Testis (tissue), 2 donors: ENCODE measurements at regions not wholly inside any gene's neighbourhood (a gene's known extent, or its start where the extent isn't known, plus 50 kb on each side); places are given as distances from the start of the nearest gene placed in this dataset.

Source experiments
- DNase-seq: peaks from one replicate; pipeline ENCODE4 v3.0.0-alpha.2; 2019
- H3K27ac ChIP-seq, 2 donors: fragments of 200-600 bp; sonication (generic); one replicate each; pipeline ENCODE4 v1.5.1; 2019
- H3K27me3 ChIP-seq: fragments of 200-600 bp; sonication (generic); one replicate; pipeline ENCODE4 v1.5.1; 2019
- H3K36me3 ChIP-seq: fragments of 200-600 bp; sonication (generic); one replicate; pipeline ENCODE4 v1.5.1; 2017; ENCODE audit warnings: low read depth; ENCODE audit errors: missing control alignments
- H3K4me1 ChIP-seq: fragments of 200-600 bp; sonication (generic); one replicate; pipeline ENCODE4 v1.5.1; 2019
- H3K4me3 ChIP-seq, 2 donors: fragments of 200-600 bp; sonication (generic); one replicate each; pipeline ENCODE4 v1.5.1; 2017 to 2019
- H3K9me3 ChIP-seq: fragments of 200-600 bp; sonication (generic); one replicate; pipeline ENCODE4 v1.5.1; 2017
- CTCF ChIP-seq, 3 experiments: fragments of 450-650 bp in 2 of 3; fragments of 200-600 bp in 1 of 3; sonication (generic) in 1 of 3; IDR thresholded peaks; one replicate each; pipeline ENCODE4 v1.5.1; 2016 to 2019; ENCODE audit warnings: antibody characterized with exemption in 3 of 3, mild to moderate bottlenecking in 2 of 3, moderate library complexity in 1 of 3
- POLR2A ChIP-seq: fragments of 450-650 bp; IDR thresholded peaks from one replicate; pipeline ENCODE4 v1.6.1; 2017; ENCODE audit warnings: antibody characterized with exemption, mild to moderate bottlenecking, moderate library complexity
- WGBS, 2 donors: methylation state at CpG; one replicate each; pipeline ENCODE4 v1.1.5; 2018; 5-methylcytosine and 5-hydroxymethylcytosine counted together
- intact Hi-C: fragments of 100-400 bp; cut with DNase I; formaldehyde crosslinking; loops from one replicate; pipeline ENCODE4 v1.15.1; 2023; ENCODE audit warnings: low total_unique reads

DNA sequence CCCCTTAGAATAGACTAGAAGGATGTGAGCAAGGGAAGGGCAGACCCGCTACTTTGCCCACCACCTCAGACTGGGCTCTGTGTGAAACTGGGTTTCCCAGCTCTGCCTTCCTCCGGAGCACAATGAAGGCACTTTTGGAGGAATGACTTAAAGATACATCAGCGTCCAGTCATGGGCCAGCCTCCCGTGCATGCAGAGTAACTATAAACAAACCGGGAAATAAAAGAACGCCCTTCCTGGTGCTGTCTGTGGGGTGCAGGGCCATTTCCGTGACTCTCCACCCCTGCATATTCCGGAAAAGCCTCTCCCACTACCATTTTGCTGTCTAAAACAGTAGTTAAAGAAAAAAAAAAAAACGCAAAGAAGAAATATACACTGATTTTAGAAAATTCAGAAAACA, 165.9 kb upstream of the IRX4 start:
- H3K4me3 ChIP-seq = no peak overlapping the region
- H3K4me1 ChIP-seq = no peaks in the 10 kb centered on the region
- H3K9me3 ChIP-seq = no peaks in the 10 kb centered on the region
- 46 to 63% methylated on average over 9 of the region's 9 CpGs for WGBS, 2 donors
- no peak for DNase-seq
- no peak overlapping the region for H3K27ac ChIP-seq
- TF ChIP-seq CTCF (IDR thresholded peaks at IDR 0.05) (no peak), POLR2A (no peak)
- no peaks in the 10 kb centered on the region for H3K27me3 ChIP-seq
- H3K36me3 ChIP-seq = no peaks in the 10 kb centered on the region
- intact Hi-C loops = no loop called here

- TF ChIP-seq CTCF (IDR thresholded peaks at IDR 0.05) = no peak
- no peak for TF ChIP-seq POLR2A
- no peaks in the 10 kb centered on the region for H3K9me3 ChIP-seq
- no peak overlapping the region for H3K4me3 ChIP-seq
- H3K27ac ChIP-seq = no peak overlapping the region
- H3K4me1 ChIP-seq = no peaks in the 10 kb centered on the region
- H3K27me3 ChIP-seq = no peaks in the 10 kb centered on the region
- no peaks in the 10 kb centered on the region for H3K36me3 ChIP-seq
- DNase-seq = no peak
- 77 to 87% methylated on average over 10 of the region's 10 CpGs for WGBS, 2 donors
- intact Hi-C loops = no loop called here
Observed at GRCh38 chr5:2047341-2047927, 164.7 kb upstream of the IRX4 start.

DNA sequence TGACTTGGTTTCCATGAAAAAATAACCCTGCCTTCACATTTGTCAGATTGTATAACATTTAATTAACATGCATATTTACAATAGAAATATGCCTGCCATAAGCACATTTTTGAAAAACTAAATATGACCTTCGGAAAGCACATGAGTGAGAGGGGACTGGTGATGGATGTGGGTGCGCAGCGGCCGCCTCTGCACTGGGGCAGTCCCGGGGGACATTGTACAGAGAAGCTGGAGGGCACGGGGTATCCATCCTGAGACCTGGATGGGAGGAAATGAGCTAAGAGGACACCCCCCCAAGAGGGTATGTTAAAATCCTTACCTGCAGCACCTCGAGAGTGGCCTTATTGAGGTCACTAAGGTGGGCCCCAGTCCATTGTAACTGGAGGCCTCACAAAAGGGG, 161.3 kb upstream of the IRX4 start:
- H3K27ac ChIP-seq = no peak overlapping the region
- intact Hi-C loops = no loop called here
- H3K4me3 ChIP-seq = no peak overlapping the region
- TF ChIP-seq POLR2A (no peak), CTCF (IDR thresholded peaks at IDR 0.05) (no peak)
- no peaks in the 10 kb centered on the region for H3K36me3 ChIP-seq
- no peak for DNase-seq
- no peaks in the 10 kb centered on the region for H3K27me3 ChIP-seq
- H3K9me3 ChIP-seq = no peaks in the 10 kb centered on the region
- 89 to 92% methylated on average over 7 of the region's 7 CpGs for WGBS, 2 donors
- no peaks in the 10 kb centered on the region for H3K4me1 ChIP-seq

- WGBS, 2 donors = 10 to 42% methylated on average over 4 to 8 of the region's 8 CpGs
- intact Hi-C loops = no loop called here
- Histone ChIP-seq H3K27me3 (no peaks in the 10 kb centered on the region), H3K36me3 (no peaks in the 10 kb centered on the region), H3K9me3 (no peaks in the 10 kb centered on the region), H3K4me3 (no peak overlapping the region), H3K27ac (no peak overlapping the region), H3K4me1 (no peaks in the 10 kb centered on the region)
- no peak for TF ChIP-seq POLR2A
- no peak for TF ChIP-seq CTCF (IDR thresholded peaks at IDR 0.05)
- no peak for DNase-seq
Observed at GRCh38 chr5:2039180-2039531, 156.4 kb upstream of the IRX4 start.
